ENCODE measurements at regions not wholly inside any gene's neighbourhood (a gene's known extent, or its start where the extent isn't known, plus 50 kb on each side); places are given as distances from the start of the nearest gene placed in this dataset.
A peak's percentile ranks its signal among the peaks of the same experiment; 100 is the strongest.

DNA sequence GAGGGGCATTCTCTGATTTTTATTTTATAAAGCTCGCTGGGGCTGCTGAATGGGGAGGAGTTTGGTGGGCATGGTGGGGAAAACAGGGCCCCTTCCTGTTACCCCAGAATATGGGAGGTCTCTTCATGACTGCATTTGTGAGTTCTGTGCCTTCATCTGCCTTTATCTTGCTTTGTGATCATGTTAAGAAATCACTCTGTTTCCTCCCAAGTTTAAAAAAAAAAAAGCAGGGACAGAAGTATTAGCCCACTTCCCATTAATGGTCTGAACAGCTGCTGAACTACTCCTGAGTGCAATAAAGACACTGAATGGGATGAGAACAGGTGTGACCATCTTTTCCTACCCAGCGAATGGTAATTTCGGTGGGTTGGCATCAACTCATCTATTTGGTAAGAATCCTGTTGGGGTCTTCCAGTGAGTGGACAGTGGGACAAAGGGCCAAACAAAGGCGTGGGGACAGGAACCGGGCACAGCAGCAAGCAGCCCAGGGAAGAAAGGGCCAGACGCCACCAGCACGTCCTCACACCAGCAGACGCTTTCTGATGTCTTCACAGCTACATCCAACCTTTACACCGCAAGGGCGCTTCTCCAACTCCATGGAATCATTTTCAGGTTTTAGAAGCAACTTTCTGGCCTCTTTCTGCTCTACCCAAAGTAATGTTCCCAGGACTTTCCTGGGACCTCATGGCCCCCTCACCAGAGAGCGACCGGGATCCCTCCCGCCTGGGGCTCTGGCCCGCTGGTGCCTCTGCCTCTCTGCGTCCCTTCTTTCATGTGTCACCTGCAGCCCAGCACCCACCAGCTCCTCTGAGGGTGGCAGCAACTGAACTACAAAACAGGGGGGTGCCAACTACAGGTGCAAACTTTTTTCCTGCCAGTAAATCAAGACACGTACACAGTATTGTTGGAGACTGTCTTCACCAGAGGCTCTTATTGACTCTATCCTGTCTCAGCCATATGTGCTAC is 160.2 kb downstream of the ADSS2 start:
- DNase-seq (ENCODE audit: low read depth in 1 of 2, low spot score in 1 of 2): peak in 1 of 2 experiments; percentile 38
- TF ChIP-seq POLR2AphosphoS5 (IDR thresholded peaks at IDR 0.05; ENCODE audit: low read depth) (no peak), SPI1 (IDR thresholded peaks at IDR 0.05; ENCODE audit: borderline replicate concordance, low read depth) (peak; percentile 73)
- H3K27me3 ChIP-seq (ENCODE audit: insufficient read depth, poor library complexity, severe bottlenecking): no peaks in the 10 kb centered on the region
- H3K4me3 ChIP-seq (replicated peaks; ENCODE audit: insufficient read depth, low read length): no peak overlapping the region
- H3K27ac ChIP-seq (replicated peaks): no peak overlapping the region

- DNase-seq (ENCODE audit: low read depth in 1 of 2, low spot score in 1 of 2): no peak
- TF ChIP-seq POLR2AphosphoS5 (IDR thresholded peaks at IDR 0.05; ENCODE audit: low read depth) (no peak), CTCF (IDR thresholded peaks at IDR 0.05; ENCODE audit: insufficient read depth, low read length) (no peak), GABPA (IDR thresholded peaks at IDR 0.05; ENCODE audit: low read depth) (no peak), REST (IDR thresholded peaks at IDR 0.05; ENCODE audit: insufficient replicate concordance, low read depth) (no peak), SPI1 (IDR thresholded peaks at IDR 0.05; ENCODE audit: borderline replicate concordance, low read depth) (no peak)
- no peak overlapping the region for H3K4me3 ChIP-seq (replicated peaks; ENCODE audit: insufficient read depth, low read length)
Measured at GRCh38 chr1:244294599-244295224, 157.0 kb downstream of the ADSS2 start.

DNA sequence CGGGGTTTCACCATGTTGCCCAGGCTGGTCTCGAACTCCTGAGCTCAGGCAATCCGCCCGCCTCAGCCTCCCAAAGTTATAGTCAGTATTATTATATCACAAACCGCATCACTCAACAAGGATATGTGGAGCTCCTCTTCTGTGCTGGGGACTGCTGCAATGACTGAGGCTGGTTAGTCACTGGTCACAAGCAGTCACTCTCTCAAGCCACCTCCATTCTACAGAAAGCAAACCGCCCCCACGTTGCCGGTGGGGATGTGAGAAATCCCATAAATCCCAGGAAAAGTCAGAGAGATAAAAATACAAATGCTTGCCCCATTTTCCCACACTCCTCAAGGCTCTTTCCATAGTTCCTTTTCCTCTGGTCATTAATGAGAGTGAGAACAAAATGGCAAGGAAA is 155.7 kb downstream of the ADSS2 start:
- DNase-seq (ENCODE audit: low read depth in 1 of 2, low spot score in 1 of 2): no peak
- H3K4me3 ChIP-seq (replicated peaks; ENCODE audit: insufficient read depth, low read length): no peak overlapping the region
- no peak for TF ChIP-seq REST (IDR thresholded peaks at IDR 0.05; ENCODE audit: insufficient replicate concordance, low read depth)
- TF ChIP-seq POLR2AphosphoS5 (IDR thresholded peaks at IDR 0.05; ENCODE audit: low read depth): no peak
- TF ChIP-seq CTCF (IDR thresholded peaks at IDR 0.05; ENCODE audit: insufficient read depth, low read length): no peak
- TF ChIP-seq GABPA (IDR thresholded peaks at IDR 0.05; ENCODE audit: low read depth): no peak
- no peak for TF ChIP-seq SPI1 (IDR thresholded peaks at IDR 0.05; ENCODE audit: borderline replicate concordance, low read depth)
- no peaks in the 10 kb centered on the region for H3K27me3 ChIP-seq (ENCODE audit: insufficient read depth, poor library complexity, severe bottlenecking)
- H3K27ac ChIP-seq (replicated peaks): no peak overlapping the region

More at GRCh38 chr1:244294599-244295224, 157.0 kb downstream of the ADSS2 start:
- no peak overlapping the region for H3K27ac ChIP-seq (replicated peaks)
- H3K27me3 ChIP-seq (ENCODE audit: insufficient read depth, poor library complexity, severe bottlenecking): no peaks in the 10 kb centered on the region

- H3K27me3 ChIP-seq (ENCODE audit: insufficient read depth, poor library complexity, severe bottlenecking): no peaks in the 10 kb centered on the region
- H3K4me3 ChIP-seq (replicated peaks; ENCODE audit: insufficient read depth, low read length): no peak overlapping the region
- DNase-seq (ENCODE audit: low read depth in 1 of 2, low spot score in 1 of 2): no peak
- no peak overlapping the region for H3K27ac ChIP-seq (replicated peaks)
- no peak for TF ChIP-seq POLR2AphosphoS5 (IDR thresholded peaks at IDR 0.05; ENCODE audit: low read depth)
- TF ChIP-seq GABPA (IDR thresholded peaks at IDR 0.05; ENCODE audit: low read depth): no peak
- no peak for TF ChIP-seq REST (IDR thresholded peaks at IDR 0.05; ENCODE audit: insufficient replicate concordance, low read depth)
- no peak for TF ChIP-seq CTCF (IDR thresholded peaks at IDR 0.05; ENCODE audit: insufficient read depth, low read length)
- TF ChIP-seq SPI1 (IDR thresholded peaks at IDR 0.05; ENCODE audit: borderline replicate concordance, low read depth): no peak
Measured at GRCh38 chr1:244296447-244296846, 155.3 kb downstream of the ADSS2 start.
